Heart right ventricle (tissue), 16 donors: ENCODE measurements at regions not wholly inside any gene's neighbourhood (a gene's known extent, or its start where the extent isn't known, plus 50 kb on each side); places are given as distances from the start of the nearest gene placed in this dataset.
"Not testable (repeated sequence)": the region's sequence is repeated elsewhere in the genome, so short reads cannot be mapped to it uniquely, and the experiment has no call there.

Source experiments
- ATAC-seq, 8 donors: fragments of 200-7000 bp; cut with Tn5 transposase; one replicate each; pipeline ENCODE4 v1.9.1; 2020; ENCODE audit warnings: mild to moderate bottlenecking in 8 of 8, moderate library complexity in 8 of 8, moderate number of reproducible peaks in 1 of 8
- DNase-seq, 2 donors: peaks; one replicate each; pipeline ENCODE4 v3.0.0-alpha.2; 2020
- H3K27ac ChIP-seq, 10 donors: fragments of 200-600 bp; sonication (generic) in 2 of 10; one replicate each; pipeline versions ENCODE4 v1.5.0 to v1.8.0; 2020 to 2022; ENCODE audit warnings: mild to moderate bottlenecking in 3 of 10
- H3K27me3 ChIP-seq, 7 donors: fragments of 200-600 bp; one replicate each; pipeline ENCODE4 v1.8.0; 2021 to 2022; ENCODE audit warnings: mild to moderate bottlenecking in 2 of 7
- H3K36me3 ChIP-seq, 9 donors: fragments of 200-600 bp; sonication (generic) in 1 of 9; one replicate each; pipeline versions ENCODE4 v1.5.0 to v1.8.0; 2020 to 2022; ENCODE audit warnings: mild to moderate bottlenecking in 2 of 9
- H3K4me1 ChIP-seq, 9 donors: fragments of 200-600 bp; sonication (generic) in 1 of 9; one replicate each; pipeline versions ENCODE4 v1.5.0 to v1.8.0; 2020 to 2022; ENCODE audit warnings: mild to moderate bottlenecking in 4 of 9
- H3K4me3 ChIP-seq, 10 donors: fragments of 200-600 bp; sonication (generic) in 2 of 10; one replicate each; pipeline versions ENCODE4 v1.5.0 to v1.8.0; 2020 to 2022; ENCODE audit warnings: mild to moderate bottlenecking in 7 of 10, moderate library complexity in 2 of 10
- H3K9me3 ChIP-seq, 11 donors: fragments of 200-600 bp in 10 of 11; sonication (generic) in 2 of 11; one replicate each; pipeline versions ENCODE4 v1.5.0 to v1.8.0; 2013 to 2022; ENCODE audit warnings: mild to moderate bottlenecking in 2 of 11, control low read depth in 1 of 11, moderate library complexity in 1 of 11
- WGBS, 2 donors: extraction: QIAGEN DNeasy Blood & Tissue Kit; methylation state at CpG; one replicate each; pipeline ENCODE4 v1.1.7; 2013; ENCODE audit warnings: inconsistent platforms in 1 of 2; 5-methylcytosine and 5-hydroxymethylcytosine counted together
- intact Hi-C, 10 donors: fragments of 100-400 bp; cut with DNase I; formaldehyde crosslinking; loops; one replicate each; pipeline versions ENCODE4 v1.11.1 to v1.14.2; 2022
- TF ChIP-seq, protein P1 (sequence below), 9 donors: fragments of 200-600 bp; sonication (generic) in 2 of 9; IDR thresholded peaks; one replicate each; pipeline versions ENCODE4 v1.5.0 to v1.8.0; 2021 to 2022; ENCODE audit warnings: antibody characterized with exemption in 9 of 9, mild to moderate bottlenecking in 5 of 9, moderate library complexity in 1 of 9
- donor health status: Arrhythmogenic right ventricular cardiomyopathy.
- donor health status: ischemic (EF 13 %, LVEDD 7.1; RV severe dilation, severe dysfunction).
- donor health status: healthy with polysubstance abuse.
- donor health status: DM: no; HTN: yes; CAD: no.
- donor health status: DM: no; HTN: no; CAD: no.
- donor health status: ischemic (EF 25% LVEDD 6.9; RV normal size, moderate dysfunction).
- donor health status: ischemic (EF 25% LVEDD 5.7; RV mildly dilated, moderate dysfunction).
- donor health status: healthy.
- donor health status: DM: yes; HTN: yes; CAD: no.
- donor health status: Ischemic cardiomyopathy.
- donor health status: ischemic (EF 35%, LVEDD 5.7; RV mildly dilated, moderate dysfunction).
- donor health status: nonischemic (EF 11% LVEDD 7.7; RV severe dilation, severe dysfunction).
- donor health status: DM: yes; HTN: yes; CAD: no.
- donor health status: PGD.
- donor health status: ischemic (EF 29% LVEDD 5.4; RV normal size, mild dysfunction).
- donor health status: nonischemic (EF 23%, LVEDD 6.1; RV moderate dilation, normal function).

DNA sequence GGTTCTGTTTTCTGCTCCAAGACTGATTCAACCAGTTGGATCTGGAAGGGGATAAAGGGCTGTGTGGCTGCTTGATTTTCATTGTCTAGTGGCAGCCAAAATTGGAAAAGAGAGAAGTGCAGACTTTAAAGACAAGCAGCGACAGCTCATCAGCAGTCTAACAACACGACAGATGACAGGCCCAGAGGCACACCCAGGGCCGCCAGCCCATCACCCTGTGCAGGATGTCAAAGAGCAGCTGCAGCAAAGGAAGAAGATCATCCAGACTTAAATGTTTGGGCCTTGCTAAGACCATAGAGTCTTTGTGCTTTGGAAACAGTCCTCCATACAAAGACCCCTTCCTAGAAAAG is 421.0 kb upstream of the KLF12 start:
- Histone ChIP-seq H3K4me3 (no peak overlapping the region), H3K4me1 (no peaks in the 10 kb centered on the region), H3K27ac (no peak overlapping the region), H3K36me3 (no peaks in the 10 kb centered on the region), H3K27me3 (no peaks in the 10 kb centered on the region), H3K9me3 (no peaks in the 10 kb centered on the region)
- ATAC-seq: no peak
- 83 to 84% methylated on average over 3 of the region's 3 CpGs for WGBS, 2 donors
- intact Hi-C loops: no loop called here
- TF ChIP-seq, protein P1, sequence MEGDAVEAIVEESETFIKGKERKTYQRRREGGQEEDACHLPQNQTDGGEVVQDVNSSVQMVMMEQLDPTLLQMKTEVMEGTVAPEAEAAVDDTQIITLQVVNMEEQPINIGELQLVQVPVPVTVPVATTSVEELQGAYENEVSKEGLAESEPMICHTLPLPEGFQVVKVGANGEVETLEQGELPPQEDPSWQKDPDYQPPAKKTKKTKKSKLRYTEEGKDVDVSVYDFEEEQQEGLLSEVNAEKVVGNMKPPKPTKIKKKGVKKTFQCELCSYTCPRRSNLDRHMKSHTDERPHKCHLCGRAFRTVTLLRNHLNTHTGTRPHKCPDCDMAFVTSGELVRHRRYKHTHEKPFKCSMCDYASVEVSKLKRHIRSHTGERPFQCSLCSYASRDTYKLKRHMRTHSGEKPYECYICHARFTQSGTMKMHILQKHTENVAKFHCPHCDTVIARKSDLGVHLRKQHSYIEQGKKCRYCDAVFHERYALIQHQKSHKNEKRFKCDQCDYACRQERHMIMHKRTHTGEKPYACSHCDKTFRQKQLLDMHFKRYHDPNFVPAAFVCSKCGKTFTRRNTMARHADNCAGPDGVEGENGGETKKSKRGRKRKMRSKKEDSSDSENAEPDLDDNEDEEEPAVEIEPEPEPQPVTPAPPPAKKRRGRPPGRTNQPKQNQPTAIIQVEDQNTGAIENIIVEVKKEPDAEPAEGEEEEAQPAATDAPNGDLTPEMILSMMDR (IDR thresholded peaks at IDR 0.05): no peak
- DNase-seq: no peak

DNA sequence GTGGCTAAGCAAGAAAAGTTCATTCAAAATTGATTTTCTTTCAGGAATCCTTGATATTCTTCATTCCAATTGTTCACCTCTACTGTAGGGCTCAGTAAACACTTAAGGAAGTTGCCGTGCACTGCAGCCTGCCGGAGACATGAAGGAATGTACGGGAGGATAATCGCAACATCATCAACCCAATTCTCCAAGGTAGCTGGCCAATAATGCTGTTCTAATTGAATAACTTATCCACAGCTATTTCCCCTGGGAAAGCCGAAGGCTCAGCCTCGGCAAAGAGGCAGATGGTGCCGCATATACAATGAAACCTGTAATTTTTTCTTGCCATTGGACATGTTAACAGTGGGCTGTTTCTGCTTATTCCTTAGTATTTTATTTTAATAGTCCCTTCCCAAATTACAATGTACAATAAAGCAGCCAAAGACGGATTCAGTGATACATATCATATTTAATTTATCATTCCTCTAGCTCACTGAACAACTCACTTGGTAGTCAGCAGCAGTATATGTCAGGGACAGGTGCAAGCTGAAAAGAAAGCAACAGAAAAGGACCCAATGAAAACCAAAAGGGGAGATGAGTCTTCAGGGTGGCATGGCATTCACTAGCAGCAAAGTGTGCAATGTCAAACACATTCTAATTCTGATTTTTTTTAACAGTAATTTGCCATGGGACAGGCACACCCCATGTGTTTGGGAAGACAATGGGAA is 420.5 kb upstream of the KLF12 start:
- Histone ChIP-seq H3K4me1 (no peaks in the 10 kb centered on the region), H3K27ac (no peak overlapping the region), H3K27me3 (no peaks in the 10 kb centered on the region), H3K4me3 (no peak overlapping the region), H3K9me3 (no peaks in the 10 kb centered on the region), H3K36me3 (no peaks in the 10 kb centered on the region)
- ATAC-seq (no peak), DNase-seq (no peak)
- TF ChIP-seq, protein P1 (IDR thresholded peaks at IDR 0.05): no peak
- intact Hi-C loops: no loop called here
- WGBS, 2 donors: 90 to 93% methylated on average over 8 of the region's 8 CpGs

DNA sequence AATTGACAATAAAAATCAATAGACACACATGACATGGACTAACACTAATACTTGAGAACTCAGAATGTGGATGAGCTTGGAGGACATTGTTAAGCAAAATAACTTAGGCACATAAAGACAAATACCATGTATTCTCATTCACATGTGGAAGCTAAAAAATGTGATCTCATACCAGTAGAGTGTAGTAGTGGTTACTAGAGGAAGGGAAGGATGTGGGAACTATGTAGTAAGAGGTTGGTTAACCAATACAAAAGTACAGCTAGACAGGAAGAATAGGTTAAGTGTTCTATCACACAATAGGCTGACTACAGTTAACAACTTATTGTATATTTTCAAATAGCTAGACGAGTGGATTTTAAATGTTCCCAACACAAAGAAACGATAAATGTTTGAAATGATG is 415.8 kb upstream of the KLF12 start:
- Histone ChIP-seq H3K36me3 (no peaks in the 10 kb centered on the region), H3K27me3 (no peaks in the 10 kb centered on the region), H3K27ac (no peak overlapping the region), H3K9me3 (no peaks in the 10 kb centered on the region), H3K4me3 (no peak overlapping the region), H3K4me1 (no peaks in the 10 kb centered on the region)
- TF ChIP-seq, protein P1 (IDR thresholded peaks at IDR 0.05): no peak
- DNase-seq (no peak), ATAC-seq (no peak)
- 97% methylated on average over 2 of the region's 2 CpGs for WGBS, 2 donors
- intact Hi-C loops: no loop called here

DNA sequence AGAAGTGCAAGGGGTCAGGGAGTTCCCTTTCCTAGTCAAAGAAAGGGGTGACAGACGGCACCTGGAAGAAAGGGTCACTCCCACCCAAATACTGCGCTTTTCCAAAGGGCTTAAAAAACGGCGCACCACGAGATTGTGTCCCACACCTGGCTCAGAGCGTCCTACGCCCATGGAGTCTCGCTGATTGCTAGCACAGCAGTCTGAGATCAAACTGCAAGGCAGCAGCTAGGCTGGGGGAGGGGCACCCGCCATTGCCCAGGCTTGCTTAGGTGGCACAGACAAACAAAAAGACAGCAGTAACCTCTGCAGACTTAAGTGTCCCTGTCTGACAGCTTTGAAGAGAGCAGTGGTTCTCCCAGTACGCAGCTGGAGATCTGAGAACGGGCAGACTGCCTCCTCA is 402.4 kb upstream of the KLF12 start:
- WGBS, 2 donors: 81 to 90% methylated on average over 9 of the region's 11 CpGs
- H3K4me3 ChIP-seq, H3K27ac ChIP-seq, DNase-seq, H3K27me3 ChIP-seq, ATAC-seq, intact Hi-C loops, H3K36me3 ChIP-seq, H3K9me3 ChIP-seq, H3K4me1 ChIP-seq: not testable (repeated sequence)

DNA sequence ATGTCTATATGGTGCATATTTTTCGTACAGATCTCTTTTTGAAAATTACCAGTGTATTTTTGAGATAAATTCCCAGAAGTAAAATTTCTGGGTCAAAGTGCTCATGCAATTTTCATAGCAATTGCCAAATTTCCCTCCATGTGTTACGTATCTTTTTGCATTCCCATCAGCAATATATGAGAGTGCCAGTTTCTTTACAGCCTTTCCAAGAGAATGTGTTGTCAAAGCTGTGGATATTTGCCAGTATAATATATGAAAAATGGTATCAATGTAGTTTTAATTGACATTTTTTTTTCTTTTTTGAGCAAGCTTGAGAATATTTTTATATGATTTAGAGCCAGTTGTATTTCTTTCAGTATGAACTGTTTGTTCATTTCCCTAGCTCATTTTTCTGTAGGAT is 399.0 kb upstream of the KLF12 start:
- no peak for ATAC-seq
- 79 to 89% methylated on average over 2 of the region's 2 CpGs for WGBS, 2 donors
- H3K27me3 ChIP-seq: no peaks in the 10 kb centered on the region
- no peaks in the 10 kb centered on the region for H3K4me1 ChIP-seq
- intact Hi-C loops: no loop called here
- no peak for DNase-seq
- H3K9me3 ChIP-seq: no peaks in the 10 kb centered on the region
- H3K4me3 ChIP-seq: no peak overlapping the region
- no peaks in the 10 kb centered on the region for H3K36me3 ChIP-seq
- TF ChIP-seq, protein P1 (IDR thresholded peaks at IDR 0.05): no peak
- H3K27ac ChIP-seq: no peak overlapping the region
